ENCODE measurements at regions not wholly inside any gene's neighbourhood (a gene's known extent, or its start where the extent isn't known, plus 50 kb on each side); places are given as distances from the start of the nearest gene placed in this dataset.

- no peaks in the 10 kb centered on the region for H3K9me3 ChIP-seq (ENCODE audit: control insufficient read depth, insufficient read depth, low read depth, low read length)
These were observed 83.1 kb upstream of the VEPH1 start for GRCh38 chr3:157586293-157586692.

DNA sequence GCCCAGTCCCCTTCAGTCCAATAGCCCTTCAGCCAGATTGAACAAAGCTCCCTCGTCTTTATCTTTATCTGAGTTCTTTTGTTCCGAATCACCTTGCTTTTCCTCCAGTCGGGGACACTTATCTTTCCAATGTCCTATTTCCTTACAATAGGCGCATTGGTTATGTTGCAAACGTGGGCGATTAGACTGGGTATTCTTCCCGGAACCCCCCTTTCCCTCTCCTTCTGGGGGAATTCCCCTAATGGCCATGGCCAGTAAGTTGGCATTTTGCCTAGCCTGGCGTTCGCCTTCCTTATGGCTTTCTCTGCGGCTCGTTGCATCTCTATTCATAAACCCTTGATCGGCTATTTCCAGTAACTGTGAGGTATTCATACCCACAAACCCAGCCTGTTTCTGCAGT is 82.2 kb upstream of the VEPH1 start:
- Histone ChIP-seq H3K27ac (ENCODE audit: insufficient read depth, low read length) (no peak overlapping the region), H3K4me2 (ENCODE audit: extremely low read depth, insufficient read depth, low read length) (no peak overlapping the region), H3K4me3 (replicated peaks in 1 of 4; ENCODE audit: control extremely low read depth in 1 of 4, insufficient read depth in 1 of 4, low read depth in 3 of 4, low read length in 4 of 4) (no peak overlapping the region), H3K36me3 (ENCODE audit: control insufficient read depth, insufficient read depth, low read length) (no peaks in the 10 kb centered on the region), H4K20me1 (ENCODE audit: control insufficient read depth, extremely low read depth, insufficient read depth, low read length) (no peaks in the 10 kb centered on the region), H3K27me3 (ENCODE audit: control insufficient read depth, insufficient read depth, low read length) (peaks cover 5% of the 10 kb centered on the region), H3K9ac (ENCODE audit: insufficient read depth, low read length) (no peak overlapping the region), H3K79me2 (ENCODE audit: control insufficient read depth, insufficient read depth, low read length) (no peaks in the 10 kb centered on the region), H2AFZ (ENCODE audit: low read length) (no peak overlapping the region), H3K9me3 (ENCODE audit: control insufficient read depth, insufficient read depth, low read depth, low read length) (no peaks in the 10 kb centered on the region), H3K4me1 (ENCODE audit: control insufficient read depth, extremely low read depth, insufficient read depth, low read length) (no peaks in the 10 kb centered on the region)
- no peak for TF ChIP-seq EZH2 (IDR thresholded peaks at IDR 0.05; ENCODE audit: low read length, missing control alignments)
- TF ChIP-seq, protein P1, sequence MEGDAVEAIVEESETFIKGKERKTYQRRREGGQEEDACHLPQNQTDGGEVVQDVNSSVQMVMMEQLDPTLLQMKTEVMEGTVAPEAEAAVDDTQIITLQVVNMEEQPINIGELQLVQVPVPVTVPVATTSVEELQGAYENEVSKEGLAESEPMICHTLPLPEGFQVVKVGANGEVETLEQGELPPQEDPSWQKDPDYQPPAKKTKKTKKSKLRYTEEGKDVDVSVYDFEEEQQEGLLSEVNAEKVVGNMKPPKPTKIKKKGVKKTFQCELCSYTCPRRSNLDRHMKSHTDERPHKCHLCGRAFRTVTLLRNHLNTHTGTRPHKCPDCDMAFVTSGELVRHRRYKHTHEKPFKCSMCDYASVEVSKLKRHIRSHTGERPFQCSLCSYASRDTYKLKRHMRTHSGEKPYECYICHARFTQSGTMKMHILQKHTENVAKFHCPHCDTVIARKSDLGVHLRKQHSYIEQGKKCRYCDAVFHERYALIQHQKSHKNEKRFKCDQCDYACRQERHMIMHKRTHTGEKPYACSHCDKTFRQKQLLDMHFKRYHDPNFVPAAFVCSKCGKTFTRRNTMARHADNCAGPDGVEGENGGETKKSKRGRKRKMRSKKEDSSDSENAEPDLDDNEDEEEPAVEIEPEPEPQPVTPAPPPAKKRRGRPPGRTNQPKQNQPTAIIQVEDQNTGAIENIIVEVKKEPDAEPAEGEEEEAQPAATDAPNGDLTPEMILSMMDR (conservative IDR thresholded peaks at IDR 0.05 in 1 of 2, IDR thresholded peaks at IDR 0.05 in 1 of 2; ENCODE audit: low read depth in 1 of 2, low read length in 2 of 2): no peak
- peak in 1 of 2 donors; percentile 57 for DNase-seq (ENCODE audit: low read depth in 2 of 2)

More at GRCh38 chr3:157586293-157586692, 83.1 kb upstream of the VEPH1 start:
- no peak for DNase-seq (ENCODE audit: low read depth in 2 of 2)
- no peak overlapping the region for H3K4me3 ChIP-seq (replicated peaks in 1 of 4; ENCODE audit: control extremely low read depth in 1 of 4, insufficient read depth in 1 of 4, low read depth in 3 of 4, low read length in 4 of 4)
- H3K79me2 ChIP-seq (ENCODE audit: control insufficient read depth, insufficient read depth, low read length): no peaks in the 10 kb centered on the region
- no peak overlapping the region for H3K27ac ChIP-seq (ENCODE audit: insufficient read depth, low read length)
- H3K9ac ChIP-seq (ENCODE audit: insufficient read depth, low read length): no peak overlapping the region
- no peaks in the 10 kb centered on the region for H3K36me3 ChIP-seq (ENCODE audit: control insufficient read depth, insufficient read depth, low read length)
- TF ChIP-seq, protein P1 (conservative IDR thresholded peaks at IDR 0.05 in 1 of 2, IDR thresholded peaks at IDR 0.05 in 1 of 2; ENCODE audit: low read depth in 1 of 2, low read length in 2 of 2): no peak
- no peak for TF ChIP-seq EZH2 (IDR thresholded peaks at IDR 0.05; ENCODE audit: low read length, missing control alignments)
- no peaks in the 10 kb centered on the region for H4K20me1 ChIP-seq (ENCODE audit: control insufficient read depth, extremely low read depth, insufficient read depth, low read length)
- H3K27me3 ChIP-seq (ENCODE audit: control insufficient read depth, insufficient read depth, low read length): peaks cover 5% of the 10 kb centered on the region
- H3K4me1 ChIP-seq (ENCODE audit: control insufficient read depth, extremely low read depth, insufficient read depth, low read length): no peaks in the 10 kb centered on the region
- H2AFZ ChIP-seq (ENCODE audit: low read length): no peak overlapping the region
- H3K4me2 ChIP-seq (ENCODE audit: extremely low read depth, insufficient read depth, low read length): no peak overlapping the region

DNA sequence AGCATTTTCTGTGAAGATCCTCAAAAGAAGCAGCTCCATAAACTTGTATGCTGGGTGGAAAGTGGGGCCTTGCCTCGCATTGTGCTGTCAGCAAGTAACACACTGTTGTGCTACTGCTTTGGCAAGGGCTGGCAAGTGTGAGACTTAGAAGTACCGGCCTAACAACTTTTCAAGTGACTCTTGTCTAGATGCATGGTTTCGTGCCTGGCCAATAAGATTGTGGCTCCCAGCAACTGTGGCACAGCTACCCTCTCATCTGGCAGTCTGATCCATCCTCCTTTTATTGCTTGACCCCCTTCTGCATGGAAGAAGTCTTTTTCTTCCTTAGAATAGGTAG is 79.4 kb upstream of the VEPH1 start:
- Histone ChIP-seq H3K9ac (ENCODE audit: insufficient read depth, low read length) (no peak overlapping the region), H3K36me3 (ENCODE audit: control insufficient read depth, insufficient read depth, low read length) (no peaks in the 10 kb centered on the region), H4K20me1 (ENCODE audit: control insufficient read depth, extremely low read depth, insufficient read depth, low read length) (no peaks in the 10 kb centered on the region), H2AFZ (ENCODE audit: low read length) (no peak overlapping the region), H3K4me2 (ENCODE audit: extremely low read depth, insufficient read depth, low read length) (no peak overlapping the region), H3K4me1 (ENCODE audit: control insufficient read depth, extremely low read depth, insufficient read depth, low read length) (no peaks in the 10 kb centered on the region), H3K9me3 (ENCODE audit: control insufficient read depth, insufficient read depth, low read depth, low read length) (no peaks in the 10 kb centered on the region), H3K27me3 (ENCODE audit: control insufficient read depth, insufficient read depth, low read length) (peaks cover 5% of the 10 kb centered on the region), H3K4me3 (replicated peaks in 1 of 4; ENCODE audit: control extremely low read depth in 1 of 4, insufficient read depth in 1 of 4, low read depth in 3 of 4, low read length in 4 of 4) (no peak overlapping the region), H3K79me2 (ENCODE audit: control insufficient read depth, insufficient read depth, low read length) (no peaks in the 10 kb centered on the region), H3K27ac (ENCODE audit: insufficient read depth, low read length) (no peak overlapping the region)
- no peak for TF ChIP-seq EZH2 (IDR thresholded peaks at IDR 0.05; ENCODE audit: low read length, missing control alignments)
- TF ChIP-seq, protein P1 (conservative IDR thresholded peaks at IDR 0.05 in 1 of 2, IDR thresholded peaks at IDR 0.05 in 1 of 2; ENCODE audit: low read depth in 1 of 2, low read length in 2 of 2): no peak
- DNase-seq (ENCODE audit: low read depth in 2 of 2): no peak
